Gastrocnemius medialis (tissue), 4 donors: ENCODE measurements at regions not wholly inside any gene's neighbourhood (a gene's known extent, or its start where the extent isn't known, plus 50 kb on each side); places are given as distances from the start of the nearest gene placed in this dataset.

Experiments used
- ATAC-seq, 2 donors: fragments of 150-250 bp; one replicate each; pipeline ENCODE4 v1.9.1; 2016
- DNase-seq, 2 donors: peaks; one replicate each; pipeline ENCODE4 v3.0.0-alpha.2; 2019
- H3K27ac ChIP-seq, 4 donors: fragments of 200-600 bp; sonication (generic); 1 replicate in 1 of 4; 2 replicates in 3 of 4; pipeline ENCODE4 v1.5.1; 2016 to 2018; ENCODE audit warnings: mild to moderate bottlenecking in 2 of 4, moderate library complexity in 1 of 4
- H3K27me3 ChIP-seq, 3 donors: fragments of 200-600 bp; sonication (generic) in 2 of 3; 1 replicate in 1 of 3; 2 replicates in 2 of 3; pipeline versions ENCODE4 v1.5.1 to v1.6.0; 2016 to 2019; ENCODE audit warnings: mild to moderate bottlenecking in 1 of 3, moderate library complexity in 1 of 3
- H3K36me3 ChIP-seq, 2 donors: fragments of 200-600 bp; sonication (generic) in 1 of 2; one replicate each; pipeline ENCODE4 v1.5.1; 2017 to 2018
- H3K4me1 ChIP-seq, 2 donors: fragments of 200-600 bp; sonication (generic) in 1 of 2; one replicate each; pipeline ENCODE4 v1.5.1; 2016 to 2017; ENCODE audit warnings: mild to moderate bottlenecking in 2 of 2
- H3K4me3 ChIP-seq, 4 donors: fragments of 200-600 bp; sonication (generic) in 3 of 4; 1 replicate in 1 of 4; 2 replicates in 3 of 4; pipeline ENCODE4 v1.5.1; 2016 to 2019; ENCODE audit warnings: mild to moderate bottlenecking in 2 of 4
- H3K9me3 ChIP-seq, 3 donors: fragments of 200-600 bp; sonication (generic) in 2 of 3; 1 replicate in 1 of 3; 2 replicates in 2 of 3; pipeline ENCODE4 v1.5.1; 2016 to 2019
- CTCF ChIP-seq, 5 experiments: fragments of 450-650 bp in 3 of 5; fragments of 200-600 bp in 2 of 5; sonication (generic) in 2 of 5; IDR thresholded peaks in 4 of 5; conservative IDR thresholded peaks in 1 of 5; 1 replicate in 4 of 5; 2 replicates in 1 of 5; pipeline ENCODE4 v1.5.1; 2016 to 2019; ENCODE audit warnings: antibody characterized with exemption in 5 of 5, mild to moderate bottlenecking in 3 of 5, moderate library complexity in 3 of 5
- POLR2A ChIP-seq, 2 donors: fragments of 450-650 bp; IDR thresholded peaks; one replicate each; pipeline ENCODE4 v1.6.1; 2017; ENCODE audit warnings: antibody characterized with exemption in 2 of 2, mild to moderate bottlenecking in 2 of 2, moderate library complexity in 2 of 2
- in situ Hi-C, 4 donors: fragments of 200-750 bp; cut with MboI; loops; one replicate each; pipeline versions ENCODE4 v1.15.0 to v1.8.0; 2017; ENCODE audit warnings: low sequenced_read_pairs in 4 of 4
- intact Hi-C: fragments of 100-400 bp; cut with DNase I; formaldehyde crosslinking; loops from one replicate; pipeline ENCODE4 v1.15.1; 2023; ENCODE audit warnings: low total_unique reads

GRCh38 chr3:153734777-153735551 lies 386.2 kb upstream of the ARHGEF26 start:
- TF ChIP-seq POLR2A (IDR thresholded peaks at IDR 0.05): no peak
- TF ChIP-seq CTCF (IDR thresholded peaks at IDR 0.05 in 4 of 5, conservative IDR thresholded peaks at IDR 0.05 in 1 of 5): no peak
- in situ Hi-C loops (no loop called here), intact Hi-C loops (no loop called here)
- Histone ChIP-seq H3K4me3 (no peak overlapping the region), H3K36me3 (no peaks in the 10 kb centered on the region), H3K27ac (no peak overlapping the region), H3K9me3 (no peaks in the 10 kb centered on the region), H3K4me1 (no peaks in the 10 kb centered on the region), H3K27me3 (no peaks in the 10 kb centered on the region)
- DNase-seq (no peak), ATAC-seq (no peak)

- Histone ChIP-seq H3K9me3 (no peaks in the 10 kb centered on the region), H3K36me3 (no peaks in the 10 kb centered on the region), H3K4me3 (no peak overlapping the region), H3K27me3 (no peaks in the 10 kb centered on the region), H3K4me1 (no peaks in the 10 kb centered on the region), H3K27ac (no peak overlapping the region)
- in situ Hi-C loops: no loop called here
- intact Hi-C loops: no loop called here
- TF ChIP-seq CTCF (IDR thresholded peaks at IDR 0.05 in 4 of 5, conservative IDR thresholded peaks at IDR 0.05 in 1 of 5) (no peak), POLR2A (IDR thresholded peaks at IDR 0.05) (no peak)
- no peak for DNase-seq
- ATAC-seq: no peak
Measured at GRCh38 chr3:153740109-153740508, 381.1 kb upstream of the ARHGEF26 start.

GRCh38 chr3:153744889-153745288 lies 376.3 kb upstream of the ARHGEF26 start:
- Histone ChIP-seq H3K9me3 (no peaks in the 10 kb centered on the region), H3K27me3 (no peaks in the 10 kb centered on the region), H3K27ac (no peak overlapping the region), H3K4me1 (no peaks in the 10 kb centered on the region), H3K4me3 (no peak overlapping the region), H3K36me3 (no peaks in the 10 kb centered on the region)
- DNase-seq (no peak), ATAC-seq (no peak)
- intact Hi-C loops: no loop called here
- TF ChIP-seq POLR2A (IDR thresholded peaks at IDR 0.05): no peak
- in situ Hi-C loops: no loop called here

GRCh38 chr3:153746211-153746610 lies 375.0 kb upstream of the ARHGEF26 start:
- Histone ChIP-seq H3K4me3 (no peak overlapping the region), H3K9me3 (no peaks in the 10 kb centered on the region), H3K27ac (no peak overlapping the region), H3K36me3 (no peaks in the 10 kb centered on the region), H3K4me1 (no peaks in the 10 kb centered on the region), H3K27me3 (no peaks in the 10 kb centered on the region)
- in situ Hi-C loops: no loop called here
- DNase-seq (no peak), ATAC-seq (no peak)
- intact Hi-C loops: no loop called here
- TF ChIP-seq CTCF (IDR thresholded peaks at IDR 0.05 in 4 of 5, conservative IDR thresholded peaks at IDR 0.05 in 1 of 5): no peak
- TF ChIP-seq POLR2A (IDR thresholded peaks at IDR 0.05): no peak

- Histone ChIP-seq H3K4me1 (no peaks in the 10 kb centered on the region), H3K9me3 (no peaks in the 10 kb centered on the region), H3K27me3 (no peaks in the 10 kb centered on the region), H3K4me3 (no peak overlapping the region), H3K36me3 (no peaks in the 10 kb centered on the region), H3K27ac (no peak overlapping the region)
- ATAC-seq (no peak), DNase-seq (no peak)
- in situ Hi-C loops: no loop called here
- TF ChIP-seq POLR2A (IDR thresholded peaks at IDR 0.05) (no peak), CTCF (IDR thresholded peaks at IDR 0.05 in 4 of 5, conservative IDR thresholded peaks at IDR 0.05 in 1 of 5) (no peak)
- intact Hi-C loops: no loop called here
Measured at GRCh38 chr3:153749070-153749610, 372.1 kb upstream of the ARHGEF26 start.
